GM23338 (cell line): ENCODE measurements at regions not wholly inside any gene's neighbourhood (a gene's known extent, or its start where the extent isn't known, plus 50 kb on each side); places are given as distances from the start of the nearest gene placed in this dataset.

Source experiments
- ATAC-seq: fragments of 200-7000 bp; cut with Tn5 transposase; 3 replicates; pipeline ENCODE4 v1.9.1; 2020
- DNase-seq: peaks from one replicate; pipeline ENCODE4 v3.0.0-alpha.2; 2015; ENCODE audit warnings: low spot score
- H2AFZ ChIP-seq: fragments of 200-600 bp; sonication (generic); 2 replicates; pipeline ENCODE4 v1.8.0; 2016; ENCODE audit warnings: antibody characterized with exemption, mild to moderate bottlenecking, moderate library complexity
- H3F3A ChIP-seq: fragments of 200-600 bp; sonication (generic); replicated peaks from 2 replicates; pipeline ENCODE4 v1.8.0; 2017; ENCODE audit warnings: antibody characterized with exemption, mixed run types, low read depth
- H3K27ac ChIP-seq: fragments of 200-600 bp; sonication (generic); 2 replicates; pipeline ENCODE4 v1.6.1; 2016; ENCODE audit warnings: low read depth
- H3K27me3 ChIP-seq: fragments of 200-600 bp; sonication (generic); 2 replicates; pipeline ENCODE4 v1.8.0; 2016; ENCODE audit warnings: mild to moderate bottlenecking, mixed run types, moderate library complexity; ENCODE audit not compliant: insufficient read depth
- H3K36me3 ChIP-seq: fragments of 200-600 bp; sonication (generic); 2 replicates; pipeline ENCODE4 v1.8.0; 2016; ENCODE audit warnings: mild to moderate bottlenecking; ENCODE audit not compliant: insufficient read depth
- H3K4me1 ChIP-seq: fragments of 200-600 bp; sonication (generic); 2 replicates; pipeline ENCODE4 v1.8.0; 2016; ENCODE audit warnings: mild to moderate bottlenecking, moderate library complexity; ENCODE audit not compliant: insufficient read depth
- H3K4me2 ChIP-seq: fragments of 200-600 bp; sonication (generic); 2 replicates; pipeline ENCODE4 v1.7.1; 2017; ENCODE audit warnings: mixed run types
- H3K4me3 ChIP-seq: fragments of 200-600 bp; sonication (generic); 2 replicates; pipeline ENCODE4 v1.6.1; 2016; ENCODE audit warnings: mixed run types
- H3K79me2 ChIP-seq: fragments of 200-600 bp; sonication (generic); replicated peaks from 2 replicates; pipeline ENCODE4 v1.8.0; 2017; ENCODE audit warnings: mild to moderate bottlenecking; ENCODE audit not compliant: insufficient read depth
- H3K9me2 ChIP-seq: fragments of 200-600 bp; sonication (generic); 2 replicates; pipeline ENCODE4 v1.8.0; 2017; ENCODE audit not compliant: insufficient read depth
- H4K20me1 ChIP-seq: fragments of 200-600 bp; sonication (generic); replicated peaks from 2 replicates; pipeline ENCODE4 v1.8.0; 2017; ENCODE audit warnings: mild to moderate bottlenecking; ENCODE audit not compliant: insufficient read depth
- H3K27ac Mint-ChIP-seq: 2 replicates; pipeline ENCODE4 v1.8.0; 2020; ENCODE audit warnings: inconsistent platforms, mild to moderate bottlenecking, moderate library complexity, mixed read lengths
- H3K27me3 Mint-ChIP-seq: 3 replicates; pipeline ENCODE4 v1.8.0; 2022; ENCODE audit warnings: low read depth, mild to moderate bottlenecking, moderate library complexity, mixed read lengths, inconsistent platforms; ENCODE audit not compliant: insufficient read depth, poor library complexity
- H3K36me3 Mint-ChIP-seq: 3 replicates; pipeline ENCODE4 v1.8.0; 2021; ENCODE audit warnings: low read depth, mild to moderate bottlenecking, inconsistent platforms, moderate library complexity, mixed read lengths
- H3K4me1 Mint-ChIP-seq: 3 replicates; pipeline ENCODE4 v1.8.0; 2020; ENCODE audit warnings: mild to moderate bottlenecking, inconsistent platforms, mixed read lengths
- H3K4me3 Mint-ChIP-seq: 3 replicates; pipeline ENCODE4 v1.8.0; 2021; ENCODE audit warnings: moderate library complexity, mild to moderate bottlenecking, inconsistent platforms, mixed read lengths
- H3K9me3 Mint-ChIP-seq: 3 replicates; pipeline ENCODE4 v1.8.0; 2020; ENCODE audit warnings: moderate library complexity, mild to moderate bottlenecking, inconsistent platforms, mixed read lengths
- CREB1 ChIP-seq: fragments of 250-450 bp; sonication (Bioruptor Pico); IDR thresholded peaks from 2 replicates; pipeline ENCODE4 v1.5.0; 2020; ENCODE audit warnings: low read depth, mild to moderate bottlenecking, moderate library complexity
- CTCF ChIP-seq, 2 experiments: fragments of 200-600 bp in 1 of 2; sonication (generic) in 1 of 2; conservative IDR thresholded peaks; 2 replicates each; pipeline versions ENCODE4 v1.5.1 to v1.6.1; 2016 to 2017; ENCODE audit warnings: antibody characterized with exemption in 2 of 2, low read depth in 2 of 2, mild to moderate bottlenecking in 2 of 2, moderate library complexity in 1 of 2
- ETS1 ChIP-seq: IDR thresholded peaks from 2 replicates; pipeline ENCODE4 v1.6.1; 2016; ENCODE audit warnings: antibody characterized with exemption
- EZH2 ChIP-seq: fragments of 200-600 bp; sonication (generic); IDR thresholded peaks from one replicate; pipeline ENCODE4 v1.8.0; 2017; ENCODE audit warnings: antibody characterized with exemption, mild to moderate bottlenecking, low read depth; ENCODE audit not compliant: unreplicated experiment
- EZH2phosphoT487 ChIP-seq: fragments of 200-600 bp; sonication (generic); IDR thresholded peaks from one replicate; pipeline ENCODE4 v1.8.1; 2018; ENCODE audit warnings: antibody characterized with exemption; ENCODE audit not compliant: unreplicated experiment
- JUNB ChIP-seq: IDR thresholded peaks from one replicate; pipeline ENCODE4 v1.6.1; 2016; ENCODE audit warnings: antibody characterized with exemption; ENCODE audit not compliant: unreplicated experiment
- NANOG ChIP-seq: IDR thresholded peaks from 2 replicates; pipeline ENCODE4 v1.6.1; 2016; ENCODE audit warnings: antibody characterized with exemption, borderline replicate concordance
- POLR2AphosphoS5 ChIP-seq: IDR thresholded peaks from 2 replicates; pipeline ENCODE4 v1.6.1; 2016; ENCODE audit warnings: antibody characterized with exemption, low read depth
- STAT1 ChIP-seq: IDR thresholded peaks from one replicate; pipeline ENCODE4 v1.6.1; 2016; ENCODE audit warnings: antibody characterized with exemption; ENCODE audit not compliant: unreplicated experiment
- ZNF114 ChIP-seq: fragments of 250-450 bp; sonication (Bioruptor Pico); IDR thresholded peaks from 2 replicates; pipeline ENCODE4 v1.5.0; 2020; ENCODE audit warnings: mild to moderate bottlenecking, moderate library complexity
- ZNF331 ChIP-seq: fragments of 250-450 bp; sonication (Bioruptor Pico); IDR thresholded peaks from 2 replicates; pipeline ENCODE4 v1.5.0; 2020; ENCODE audit warnings: low read depth, mild to moderate bottlenecking, moderate library complexity
- ZNF462 ChIP-seq: fragments of 250-450 bp; sonication (Bioruptor Pico); IDR thresholded peaks from 2 replicates; pipeline ENCODE4 v1.5.0; 2020; ENCODE audit warnings: mild to moderate bottlenecking, moderate library complexity

GRCh38 chr4:20044502-20044911 lies 207.2 kb upstream of the SLIT2 start:
- H3K27me3 Mint-ChIP-seq: no peaks in the 10 kb centered on the region
- Histone ChIP-seq H4K20me1 (no peaks in the 10 kb centered on the region), H3F3A (no peaks in the 10 kb centered on the region), H3K4me1 (peaks cover 20% of the 10 kb centered on the region), H3K27ac (no peak overlapping the region), H2AFZ (no peak overlapping the region), H3K4me3 (no peak overlapping the region), H3K27me3 (no peaks in the 10 kb centered on the region), H3K4me2 (no peak overlapping the region), H3K9me2 (no peaks in the 10 kb centered on the region), H3K36me3 (no peaks in the 10 kb centered on the region), H3K79me2 (no peaks in the 10 kb centered on the region)
- no peaks in the 10 kb centered on the region for H3K9me3 Mint-ChIP-seq
- TF ChIP-seq JUNB (no peak), ZNF331 (no peak)
- DNase-seq (no peak), ATAC-seq (no peak)
- peaks cover 18% of the 10 kb centered on the region for H3K4me1 Mint-ChIP-seq
- no peak overlapping the region for H3K4me3 Mint-ChIP-seq
- H3K36me3 Mint-ChIP-seq: no peaks in the 10 kb centered on the region
- no peak overlapping the region for H3K27ac Mint-ChIP-seq

- Histone ChIP-seq H3K27me3 (no peaks in the 10 kb centered on the region), H3K27ac (no peak overlapping the region), H4K20me1 (no peaks in the 10 kb centered on the region), H2AFZ (no peak overlapping the region), H3F3A (no peaks in the 10 kb centered on the region), H3K4me2 (no peak overlapping the region), H3K4me1 (peaks cover 20% of the 10 kb centered on the region), H3K36me3 (no peaks in the 10 kb centered on the region), H3K9me2 (no peaks in the 10 kb centered on the region), H3K4me3 (no peak overlapping the region), H3K79me2 (no peaks in the 10 kb centered on the region)
- Mint-ChIP-seq H3K27ac (peak overlapping the region; percentile 19; the same call in 1 of the 2 replicates), H3K4me1 (peaks cover 18% of the 10 kb centered on the region), H3K4me3 (no peak overlapping the region), H3K36me3 (no peaks in the 10 kb centered on the region), H3K27me3 (no peaks in the 10 kb centered on the region), H3K9me3 (no peaks in the 10 kb centered on the region)
- ATAC-seq (no peak), DNase-seq (no peak)
- TF ChIP-seq JUNB (no peak), ZNF114 (CRISPR knock-in tag) (no peak), ZNF462 (CRISPR knock-in tag) (no peak), CTCF (conservative IDR thresholded peaks at IDR 0.05; ENCODE audit: low read depth in 2 of 2) (no peak), POLR2AphosphoS5 (no peak), STAT1 (no peak), EZH2phosphoT487 (no peak), ZNF331 (no peak), CREB1 (no peak), ETS1 (no peak), EZH2 (no peak), NANOG (no peak)
Observed at GRCh38 chr4:20043991-20044390, 207.7 kb upstream of the SLIT2 start.
